ENCODE measurements at regions not wholly inside any gene's neighbourhood (a gene's known extent, or its start where the extent isn't known, plus 50 kb on each side); places are given as distances from the start of the nearest gene placed in this dataset.

- TF ChIP-seq, protein P1, sequence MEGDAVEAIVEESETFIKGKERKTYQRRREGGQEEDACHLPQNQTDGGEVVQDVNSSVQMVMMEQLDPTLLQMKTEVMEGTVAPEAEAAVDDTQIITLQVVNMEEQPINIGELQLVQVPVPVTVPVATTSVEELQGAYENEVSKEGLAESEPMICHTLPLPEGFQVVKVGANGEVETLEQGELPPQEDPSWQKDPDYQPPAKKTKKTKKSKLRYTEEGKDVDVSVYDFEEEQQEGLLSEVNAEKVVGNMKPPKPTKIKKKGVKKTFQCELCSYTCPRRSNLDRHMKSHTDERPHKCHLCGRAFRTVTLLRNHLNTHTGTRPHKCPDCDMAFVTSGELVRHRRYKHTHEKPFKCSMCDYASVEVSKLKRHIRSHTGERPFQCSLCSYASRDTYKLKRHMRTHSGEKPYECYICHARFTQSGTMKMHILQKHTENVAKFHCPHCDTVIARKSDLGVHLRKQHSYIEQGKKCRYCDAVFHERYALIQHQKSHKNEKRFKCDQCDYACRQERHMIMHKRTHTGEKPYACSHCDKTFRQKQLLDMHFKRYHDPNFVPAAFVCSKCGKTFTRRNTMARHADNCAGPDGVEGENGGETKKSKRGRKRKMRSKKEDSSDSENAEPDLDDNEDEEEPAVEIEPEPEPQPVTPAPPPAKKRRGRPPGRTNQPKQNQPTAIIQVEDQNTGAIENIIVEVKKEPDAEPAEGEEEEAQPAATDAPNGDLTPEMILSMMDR (IDR thresholded peaks at IDR 0.05; ENCODE audit: low read length) = no peak
- no peak for TF ChIP-seq EZH2 (IDR thresholded peaks at IDR 0.05; ENCODE audit: borderline replicate concordance, low read length)
Observed at GRCh38 chr1:221291113-221291512, 411.9 kb downstream of the HLX start.
